ENCODE measurements at regions not wholly inside any gene's neighbourhood (a gene's known extent, or its start where the extent isn't known, plus 50 kb on each side); places are given as distances from the start of the nearest gene placed in this dataset.
A peak's percentile ranks its signal among the peaks of the same experiment; 100 is the strongest.

- peak; percentile 72 for DNase-seq
- Mint-ChIP-seq H3K36me3 (ENCODE audit: low read depth) (no peaks in the 10 kb centered on the region), H3K27me3 (ENCODE audit: low read depth, poor library complexity) (peaks cover 5% of the 10 kb centered on the region), H3K27ac (peak overlapping the region; percentile 26), H3K9me3 (no peaks in the 10 kb centered on the region), H3K4me1 (peaks cover 43% of the 10 kb centered on the region), H3K4me3 (peak overlapping the region; percentile 86)
- no peak for TF ChIP-seq CTCF (IDR thresholded peaks at IDR 0.05)
These were observed 61.5 kb upstream of the HDDC2 start for GRCh38 chr6:125363039-125363823.

GRCh38 chr6:125363824-125364165 lies 62.0 kb upstream of the HDDC2 start:
- DNase-seq: no peak
- Mint-ChIP-seq H3K4me3 (peak overlapping the region; percentile 86), H3K36me3 (ENCODE audit: low read depth) (no peaks in the 10 kb centered on the region), H3K27me3 (ENCODE audit: low read depth, poor library complexity) (peaks cover 5% of the 10 kb centered on the region), H3K27ac (peak overlapping the region; percentile 26), H3K4me1 (peaks cover 47% of the 10 kb centered on the region), H3K9me3 (no peaks in the 10 kb centered on the region)
- TF ChIP-seq CTCF (IDR thresholded peaks at IDR 0.05): no peak

GRCh38 chr6:125365230-125365629 lies 63.5 kb upstream of the HDDC2 start:
- Mint-ChIP-seq H3K27ac (no peak overlapping the region), H3K4me1 (peaks cover 48% of the 10 kb centered on the region), H3K36me3 (ENCODE audit: low read depth) (no peaks in the 10 kb centered on the region), H3K27me3 (ENCODE audit: low read depth, poor library complexity) (peaks cover 5% of the 10 kb centered on the region), H3K4me3 (no peak overlapping the region), H3K9me3 (no peaks in the 10 kb centered on the region)
- DNase-seq: no peak
- TF ChIP-seq CTCF (IDR thresholded peaks at IDR 0.05): no peak

GRCh38 chr6:125367036-125367782 lies 65.4 kb upstream of the HDDC2 start:
- TF ChIP-seq CTCF (IDR thresholded peaks at IDR 0.05): no peak
- no peak overlapping the region for H3K27ac Mint-ChIP-seq

GRCh38 chr6:125370343-125370742 lies 68.6 kb upstream of the HDDC2 start:
- Mint-ChIP-seq H3K4me3 (no peak overlapping the region), H3K27ac (no peak overlapping the region), H3K36me3 (ENCODE audit: low read depth) (no peaks in the 10 kb centered on the region), H3K4me1 (peaks cover 18% of the 10 kb centered on the region), H3K9me3 (no peaks in the 10 kb centered on the region), H3K27me3 (ENCODE audit: low read depth, poor library complexity) (peaks cover 2% of the 10 kb centered on the region)
- no peak for DNase-seq
- no peak for TF ChIP-seq CTCF (IDR thresholded peaks at IDR 0.05)

More at GRCh38 chr6:125367036-125367782, 65.4 kb upstream of the HDDC2 start:
- no peak overlapping the region for H3K4me3 Mint-ChIP-seq
- no peaks in the 10 kb centered on the region for H3K9me3 Mint-ChIP-seq
- peaks cover 36% of the 10 kb centered on the region for H3K4me1 Mint-ChIP-seq
- no peak for DNase-seq
- no peaks in the 10 kb centered on the region for H3K36me3 Mint-ChIP-seq (ENCODE audit: low read depth)
- H3K27me3 Mint-ChIP-seq (ENCODE audit: low read depth, poor library complexity): peaks cover 2% of the 10 kb centered on the region

All from nephron progenitor cell (in vitro differentiated cells).